HG03469 (cell line): ENCODE measurements at regions not wholly inside any gene's neighbourhood (a gene's known extent, or its start where the extent isn't known, plus 50 kb on each side); places are given as distances from the start of the nearest gene placed in this dataset.
A peak's percentile ranks its signal among the peaks of the same experiment; 100 is the strongest.

ENCODE experiments used
- ATAC-seq: cut with Tn5 transposase; IDR thresholded peaks from one replicate; pipeline ENCODE4 v1.9.1; 2021; ENCODE audit warnings: mild to moderate bottlenecking, moderate library complexity, moderate number of reproducible peaks; ENCODE audit not compliant: unreplicated experiment

DNA sequence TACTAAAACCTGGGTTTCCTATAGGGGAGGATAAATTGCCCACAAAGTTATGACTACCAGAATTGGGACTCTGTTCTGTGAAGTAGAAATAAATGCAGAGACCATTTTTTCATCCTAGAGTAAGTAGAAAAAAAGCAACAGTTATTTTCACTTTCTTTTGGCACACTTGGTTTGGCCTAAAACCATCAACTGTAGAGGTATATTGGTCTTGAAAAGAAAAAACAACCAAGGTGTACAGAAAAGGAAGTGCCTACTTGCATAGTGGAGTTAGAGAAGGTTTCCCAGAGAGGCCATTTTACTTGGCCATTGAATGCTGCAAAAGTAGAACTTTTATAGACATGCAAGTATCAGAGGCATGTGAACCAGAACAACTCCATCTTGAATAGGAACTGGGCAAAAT lies 89.4 kb upstream of the TACR1 start:
- peak; percentile 34 for ATAC-seq

DNA sequence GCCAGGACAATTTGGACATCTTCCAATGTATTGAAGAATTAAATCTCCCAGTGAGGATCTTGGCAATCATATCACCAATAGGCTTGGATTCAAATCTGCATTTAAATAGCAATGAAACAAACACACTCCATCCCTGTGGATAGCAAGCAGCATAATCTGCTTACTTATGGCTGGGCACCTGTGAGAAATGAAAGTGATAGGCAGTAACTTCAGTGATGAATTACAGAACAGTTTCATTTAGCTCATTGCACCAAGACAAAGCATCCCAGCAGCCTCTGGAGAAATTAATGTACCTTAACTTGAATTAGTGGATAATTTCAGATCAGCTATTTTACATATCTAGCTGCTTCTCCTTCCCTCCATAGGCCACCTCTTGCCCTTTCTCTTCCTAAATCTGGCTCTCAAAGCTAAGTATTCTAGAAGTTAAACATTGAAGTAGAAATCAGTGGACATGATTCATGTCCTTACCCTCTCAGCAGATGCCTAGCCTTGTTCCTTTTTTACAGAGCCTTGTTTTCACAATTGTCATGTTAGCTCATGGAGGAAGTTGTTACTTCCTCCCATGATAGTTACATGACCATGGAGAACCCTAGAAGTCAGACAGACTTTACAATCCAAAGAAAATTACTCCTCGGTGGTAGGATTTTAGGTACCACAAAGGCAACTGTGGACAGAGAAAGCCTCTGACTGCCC lies 88.5 kb upstream of the TACR1 start:
- ATAC-seq, result no peak

DNA sequence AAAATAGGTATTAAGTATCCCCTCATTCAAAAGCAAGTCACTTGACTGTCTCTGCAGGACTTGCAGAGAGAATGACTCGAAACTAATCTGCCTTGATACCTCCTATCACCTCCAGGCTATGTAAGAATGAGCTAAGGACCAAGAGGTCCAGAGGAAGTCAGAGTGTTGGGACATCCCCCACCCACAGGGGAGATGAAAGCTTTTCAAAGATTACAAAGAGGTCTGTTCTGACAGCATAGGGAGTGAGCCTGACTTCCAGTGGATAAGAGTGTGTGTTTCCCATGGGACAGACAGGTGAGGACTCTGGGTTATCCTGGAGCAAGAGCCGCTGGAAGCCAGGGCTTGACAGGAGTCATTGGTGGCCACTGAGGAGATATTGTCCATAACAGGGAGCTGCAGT lies 85.0 kb upstream of the TACR1 start:
- ATAC-seq, result no peak

DNA sequence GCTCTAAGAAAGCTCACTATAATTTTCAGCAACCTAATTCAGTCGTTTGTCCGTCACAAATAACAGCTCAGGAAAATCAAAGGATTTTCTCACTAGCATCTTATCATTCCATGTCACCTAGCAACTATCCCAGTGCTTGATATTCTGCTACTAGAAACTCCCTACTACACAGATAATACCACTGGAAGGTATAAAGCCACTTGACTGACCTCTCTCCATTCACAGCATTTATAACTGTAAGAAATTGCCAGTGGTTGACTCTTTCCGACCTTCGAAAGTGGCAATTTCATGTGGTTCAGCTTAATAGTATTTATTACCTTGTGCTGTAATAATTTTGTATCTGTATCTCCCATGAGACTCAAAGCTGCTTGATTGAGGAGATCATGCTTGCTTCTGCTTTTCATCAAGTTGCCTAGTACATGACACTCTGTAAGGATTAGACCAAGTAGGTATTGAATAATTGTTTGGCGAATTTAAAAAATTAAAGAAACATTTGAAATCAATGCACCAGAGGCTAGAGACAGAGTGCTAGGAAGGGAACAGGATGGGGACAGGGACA lies 79.6 kb upstream of the TACR1 start:
- no peak for ATAC-seq

DNA sequence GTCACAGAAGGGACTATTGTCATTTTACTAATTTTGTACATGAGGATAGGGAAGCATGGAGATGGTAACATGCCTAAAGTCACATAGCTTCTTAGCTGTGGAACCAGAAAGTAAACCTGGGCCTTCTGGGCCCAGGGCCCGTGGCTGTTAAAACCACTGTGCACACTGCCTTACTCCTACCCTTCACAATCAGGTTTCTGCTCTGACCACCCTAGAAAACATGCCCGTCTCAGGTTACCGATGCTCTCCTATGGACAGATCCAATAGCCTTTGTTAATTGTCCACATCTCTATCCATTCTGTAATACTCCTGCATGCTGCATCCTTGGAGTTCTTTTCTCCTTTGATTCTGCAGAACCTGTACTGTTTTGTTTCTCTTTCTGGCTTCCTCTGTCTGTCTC lies 79.0 kb upstream of the TACR1 start:
- ATAC-seq, result no peak

DNA sequence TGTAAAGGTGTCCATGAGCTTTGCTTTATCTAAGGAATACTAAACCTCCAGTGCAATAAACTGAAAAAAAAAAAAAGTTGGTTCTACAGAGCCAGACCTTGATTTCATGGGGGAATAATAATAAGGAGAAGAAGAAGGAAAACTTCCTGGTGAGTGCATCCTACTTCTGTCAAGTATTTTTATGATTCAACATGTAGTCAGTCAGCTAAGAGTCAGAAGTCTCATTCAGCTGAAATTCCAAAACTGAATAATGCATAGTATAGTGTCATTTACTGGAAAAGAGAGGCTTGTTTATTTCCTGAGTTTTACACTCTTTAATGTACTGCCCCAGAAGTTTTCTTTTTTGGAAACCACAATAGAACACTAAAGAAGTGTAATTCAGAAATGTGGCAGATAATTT lies 77.8 kb upstream of the TACR1 start:
- no peak for ATAC-seq

DNA sequence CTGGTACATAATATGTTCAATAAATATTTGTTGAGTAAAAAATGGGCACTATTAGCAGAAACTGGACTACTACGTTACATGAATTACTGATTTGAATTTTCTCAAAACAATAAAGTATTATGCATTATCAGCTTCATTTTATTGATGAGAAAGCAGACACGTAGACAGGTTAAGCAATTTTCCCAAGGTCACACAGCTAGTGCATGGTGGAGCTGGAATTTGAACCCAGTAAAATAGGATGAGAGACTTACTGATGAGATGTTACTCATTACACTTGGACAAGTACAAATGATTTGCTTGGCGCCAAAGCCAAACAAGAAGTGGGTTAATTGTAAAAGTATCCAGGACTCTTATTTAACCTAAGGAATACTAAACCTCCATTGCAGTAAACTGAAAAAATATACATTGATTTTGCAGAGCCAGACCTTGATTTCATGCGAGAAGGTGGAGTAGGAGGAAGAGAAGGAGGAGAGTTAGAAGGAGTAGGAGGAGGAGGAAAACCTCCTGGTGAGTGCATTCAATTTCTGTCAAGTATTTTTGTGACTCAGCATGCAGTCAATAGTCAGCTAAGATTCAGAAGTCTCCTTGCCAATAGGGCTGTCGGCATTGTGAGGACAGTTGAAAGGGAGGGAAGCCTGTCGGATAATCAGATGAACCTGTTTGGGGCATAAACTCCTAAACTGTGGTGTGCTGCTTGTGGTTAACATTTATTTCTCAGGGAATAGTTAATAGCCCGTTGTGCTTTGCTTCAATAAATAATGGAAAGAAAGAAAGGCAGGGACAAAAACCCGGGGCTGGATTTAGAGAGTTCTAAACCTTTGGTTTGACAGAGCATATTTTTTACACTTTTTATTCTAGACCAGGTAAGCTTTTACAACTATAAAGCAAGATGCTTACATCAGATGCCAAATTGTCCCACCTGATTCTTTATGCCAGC lies 77.0 kb upstream of the TACR1 start:
- ATAC-seq, result no peak

DNA sequence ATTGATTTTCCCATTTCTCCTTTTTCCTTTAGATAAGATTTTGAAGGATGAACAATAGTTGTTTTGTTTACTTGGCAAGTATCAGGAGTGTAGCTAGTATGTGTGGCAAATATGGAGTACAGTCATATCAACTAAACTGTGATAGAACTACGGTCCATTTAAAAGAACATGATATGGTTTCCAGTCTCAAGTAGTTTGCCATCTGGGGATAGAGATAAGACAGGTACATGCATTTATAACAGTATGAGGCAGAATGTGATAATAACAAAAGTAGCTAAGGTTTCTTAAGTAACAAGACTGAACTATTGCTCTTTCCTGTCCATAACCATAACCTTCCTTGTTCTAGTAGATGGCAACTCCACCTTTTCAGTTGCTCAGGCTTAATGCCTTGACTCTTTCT lies 75.6 kb upstream of the TACR1 start:
- no peak for ATAC-seq

DNA sequence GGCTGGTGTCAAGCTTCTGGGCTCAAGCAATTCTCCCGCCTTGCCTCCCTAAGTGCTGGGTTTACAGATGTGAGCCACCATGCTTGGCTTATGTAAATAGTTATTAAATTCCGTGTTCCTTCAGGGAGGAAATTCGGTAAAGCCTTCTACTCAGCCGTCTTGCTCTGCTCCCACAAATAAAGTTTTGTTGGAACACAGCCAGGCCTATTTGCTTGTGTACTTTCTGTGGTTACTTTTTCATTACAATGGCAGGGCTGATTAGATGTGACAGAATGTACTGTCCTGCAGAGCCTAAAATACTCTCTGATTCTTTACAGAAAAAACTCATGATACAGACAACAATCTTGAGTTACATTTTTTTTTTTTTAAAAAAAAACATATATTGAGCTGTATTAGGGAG lies 68.8 kb upstream of the TACR1 start:
- ATAC-seq, result no peak

DNA sequence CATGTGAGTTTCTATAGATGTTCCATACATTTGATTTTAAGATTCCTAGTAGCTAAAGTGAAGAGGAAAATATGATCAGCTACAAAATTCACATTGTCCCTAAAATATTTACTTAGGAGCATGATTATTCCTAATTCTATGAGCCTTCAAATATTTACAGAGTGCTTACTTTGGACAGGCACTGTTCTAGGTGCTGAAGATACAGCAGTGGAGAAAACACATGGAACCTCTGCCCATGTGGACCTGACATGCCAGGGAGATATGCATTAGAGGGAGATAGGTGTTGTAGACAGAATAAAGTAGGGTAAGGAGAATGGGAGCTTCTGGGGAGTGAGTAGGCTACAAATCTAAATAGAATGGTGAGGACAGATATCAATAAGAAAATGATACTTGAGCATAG lies 62.6 kb upstream of the TACR1 start:
- ATAC-seq, result no peak

DNA sequence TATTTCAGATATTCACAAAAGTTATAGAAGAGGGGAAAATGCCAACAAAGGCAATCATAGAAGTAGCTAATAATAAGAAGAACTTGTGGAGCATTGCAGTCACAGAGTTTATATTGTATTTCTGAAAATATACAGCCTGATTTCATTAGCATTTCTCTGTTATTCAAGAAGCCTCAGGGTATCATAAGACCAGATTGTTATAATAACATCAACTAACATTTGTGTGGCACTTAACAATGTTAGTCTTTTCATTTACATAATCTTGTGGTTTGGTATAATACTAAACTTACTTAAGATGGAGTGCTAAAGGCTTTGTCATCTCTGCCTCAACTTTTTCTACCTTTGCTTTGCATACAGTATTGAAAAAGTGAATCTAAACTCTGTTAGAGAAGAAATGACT lies 61.6 kb upstream of the TACR1 start:
- ATAC-seq, result no peak

DNA sequence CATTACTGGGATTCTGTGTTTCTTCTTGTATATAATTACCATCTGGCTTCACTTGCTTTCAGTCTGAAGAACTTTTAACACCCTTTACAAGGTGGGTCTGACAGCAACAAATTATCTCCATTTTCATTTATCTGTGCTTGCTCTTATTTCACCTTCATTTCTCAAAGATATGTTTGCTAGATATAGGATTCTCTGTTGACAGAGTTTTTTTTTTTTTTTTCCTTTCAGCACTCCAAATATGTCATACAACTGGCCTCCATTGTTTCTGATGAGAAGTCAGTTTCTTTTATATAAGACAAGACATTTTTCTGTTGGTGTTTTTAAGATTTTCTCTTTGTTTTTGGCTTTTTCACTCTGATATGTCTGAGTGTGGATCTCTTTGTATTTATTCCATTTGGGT lies 59.3 kb upstream of the TACR1 start:
- ATAC-seq, result no peak

DNA sequence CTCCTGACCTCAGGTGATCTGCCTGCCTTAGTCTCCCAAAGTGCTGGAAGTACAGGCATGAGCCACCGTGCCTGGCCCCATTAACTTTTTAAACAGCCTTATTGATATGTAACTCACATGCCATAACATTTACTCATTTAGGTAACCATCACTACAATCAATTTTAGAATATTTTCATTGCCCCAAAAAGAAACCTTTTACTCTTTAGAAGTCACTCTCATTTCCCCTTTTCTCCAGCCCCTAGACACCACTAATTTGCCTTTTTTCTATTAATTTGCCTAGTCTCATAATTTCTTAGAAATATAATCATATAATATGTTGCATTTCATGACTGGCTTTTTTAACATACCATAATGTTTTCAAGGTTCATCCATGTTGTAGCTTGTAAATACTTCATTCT lies 57.2 kb upstream of the TACR1 start:
- no peak for ATAC-seq

DNA sequence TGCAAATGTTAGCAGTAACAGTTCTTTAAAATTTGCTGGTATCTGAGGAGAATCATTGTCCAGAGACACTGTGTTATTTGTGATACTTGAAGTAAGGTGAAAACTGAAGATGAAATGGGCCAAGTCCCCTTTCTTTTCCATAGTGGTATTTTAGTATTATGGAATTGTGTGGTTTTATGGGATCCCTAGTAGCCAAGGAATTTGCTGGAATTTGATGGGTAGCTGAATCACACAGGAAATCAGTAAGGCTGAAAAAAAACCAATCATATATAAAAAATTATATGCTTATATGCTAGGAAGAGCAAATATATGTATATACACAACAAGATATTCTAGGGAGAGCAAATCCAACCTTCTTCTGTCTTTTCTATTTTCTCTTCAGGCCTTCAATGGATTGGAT lies 54.2 kb upstream of the TACR1 start:
- no peak for ATAC-seq

DNA sequence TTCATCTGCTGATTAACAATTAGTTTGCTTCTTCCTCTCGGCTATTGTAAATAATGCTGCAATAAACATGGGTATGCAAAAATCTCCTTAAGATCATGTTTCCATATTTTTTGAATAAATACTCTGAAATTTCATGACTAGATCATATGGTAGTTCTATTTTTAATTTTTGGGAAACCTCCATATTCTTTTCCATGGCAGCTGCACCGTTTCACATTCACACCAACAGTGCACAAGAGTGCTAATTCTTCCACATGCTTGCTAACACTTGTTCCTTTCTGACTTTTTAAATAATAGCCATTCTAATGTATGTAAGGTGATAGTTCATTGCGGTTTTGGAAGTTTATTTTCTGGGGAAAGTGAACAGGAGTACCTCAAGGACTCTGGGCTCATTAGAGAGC lies 52.6 kb upstream of the TACR1 start:
- no peak for ATAC-seq
